Trophoblast cell (in vitro differentiated cells and primary cell): ENCODE measurements at regions not wholly inside any gene's neighbourhood (a gene's known extent, or its start where the extent isn't known, plus 50 kb on each side); places are given as distances from the start of the nearest gene placed in this dataset.

Experiments
- DNase-seq, 2 donors: peaks; one replicate each; pipeline ENCODE4 v3.0.0-alpha.2; 2016
- H2AFZ ChIP-seq: 2 replicates; pipeline ENCODE4 v1.6.1; 2013; ENCODE audit warnings: low read length, moderate library complexity, mild to moderate bottlenecking; ENCODE audit not compliant: insufficient read depth, poor library complexity
- H2AK5ac ChIP-seq: 2 replicates; pipeline ENCODE4 v1.6.1; 2013; ENCODE audit warnings: mild to moderate bottlenecking, low read length
- H2BK120ac ChIP-seq: 2 replicates; pipeline ENCODE4 v1.6.1; 2013; ENCODE audit warnings: low read length, mild to moderate bottlenecking, moderate library complexity; ENCODE audit not compliant: insufficient read depth, poor library complexity
- H2BK12ac ChIP-seq: 2 replicates; pipeline ENCODE4 v1.6.1; 2013; ENCODE audit warnings: mild to moderate bottlenecking, low read length, moderate library complexity
- H2BK5ac ChIP-seq: 2 replicates; pipeline ENCODE4 v1.6.1; 2013; ENCODE audit warnings: low read length, low read depth, moderate library complexity, mild to moderate bottlenecking; ENCODE audit not compliant: poor library complexity
- H3K14ac ChIP-seq: 2 replicates; pipeline ENCODE4 v1.6.1; 2013; ENCODE audit warnings: mild to moderate bottlenecking, low read length
- H3K18ac ChIP-seq: 2 replicates; pipeline ENCODE4 v1.6.1; 2013; ENCODE audit warnings: mild to moderate bottlenecking, low read length
- H3K23ac ChIP-seq: 2 replicates; pipeline ENCODE4 v1.6.1; 2013; ENCODE audit warnings: low read length
- H3K27ac ChIP-seq: 2 replicates; pipeline ENCODE4 v1.5.1; 2013; ENCODE audit warnings: low read depth, mild to moderate bottlenecking, inconsistent platforms, low read length, moderate library complexity
- H3K27me3 ChIP-seq: 2 replicates; pipeline ENCODE4 v1.6.1; 2013; ENCODE audit warnings: inconsistent platforms, mild to moderate bottlenecking, low read length, moderate library complexity; ENCODE audit not compliant: insufficient read depth
- H3K36me3 ChIP-seq, 2 experiments: 1 replicate in 1 of 2; 2 replicates in 1 of 2; pipeline ENCODE4 v1.6.1; 2013; ENCODE audit warnings: low read length in 2 of 2, mild to moderate bottlenecking in 2 of 2, moderate library complexity in 1 of 2; ENCODE audit not compliant: insufficient read depth in 2 of 2, control insufficient read depth in 1 of 2
- H3K4ac ChIP-seq: 2 replicates; pipeline ENCODE4 v1.6.1; 2013; ENCODE audit warnings: low read depth, mild to moderate bottlenecking, low read length, moderate library complexity
- H3K4me1 ChIP-seq, 2 experiments: 1 replicate in 1 of 2; 2 replicates in 1 of 2; pipeline ENCODE4 v1.6.1; 2013; ENCODE audit warnings: low read length in 2 of 2, mild to moderate bottlenecking in 2 of 2, moderate library complexity in 1 of 2; ENCODE audit not compliant: insufficient read depth in 2 of 2, control insufficient read depth in 1 of 2
- H3K4me2 ChIP-seq: 2 replicates; pipeline ENCODE4 v1.6.1; 2013; ENCODE audit warnings: inconsistent platforms, mild to moderate bottlenecking, low read length, moderate library complexity
- H3K4me3 ChIP-seq: 2 replicates; pipeline ENCODE4 v1.5.1; 2013; ENCODE audit warnings: mild to moderate bottlenecking, low read depth, low read length, inconsistent platforms
- H3K79me1 ChIP-seq: one replicate; pipeline ENCODE4 v1.6.1; 2013; ENCODE audit warnings: low read length
- H3K79me2 ChIP-seq: 2 replicates; pipeline ENCODE4 v1.6.1; 2013; ENCODE audit warnings: low read length, mild to moderate bottlenecking; ENCODE audit not compliant: control insufficient read depth, insufficient read depth, poor library complexity
- H3K9ac ChIP-seq: 2 replicates; pipeline ENCODE4 v1.6.1; 2013; ENCODE audit warnings: mild to moderate bottlenecking, low read length
- H3K9me3 ChIP-seq: 2 replicates; pipeline ENCODE4 v1.6.1; 2013; ENCODE audit warnings: low read depth, mild to moderate bottlenecking, control low read depth, inconsistent platforms, low read length; ENCODE audit not compliant: insufficient read depth
- H4K12ac ChIP-seq: 2 replicates; pipeline ENCODE4 v1.6.1; 2013; ENCODE audit warnings: low read depth, mild to moderate bottlenecking, low read length, moderate library complexity
- H4K8ac ChIP-seq: 2 replicates; pipeline ENCODE4 v1.6.1; 2013; ENCODE audit warnings: low read depth, mild to moderate bottlenecking, low read length, moderate library complexity
- H4K91ac ChIP-seq: one replicate; pipeline ENCODE4 v1.6.1; 2013; ENCODE audit warnings: low read depth, mild to moderate bottlenecking, low read length, moderate library complexity
- WGBS: extraction: QIAGEN DNeasy Blood & Tissue Kit; methylation state at CpG from one replicate; pipeline ENCODE4 v1.1.7; 2013; ENCODE audit warnings: missing lambda C conversion rate; ENCODE audit not compliant: insufficient read length, insufficient coverage; ENCODE audit errors: extremely low coverage; 5-methylcytosine and 5-hydroxymethylcytosine counted together

GRCh38 chr3:59644479-59645402 lies 594.9 kb upstream of the CFAP20DC start:
- Histone ChIP-seq H4K12ac (no peak overlapping the region), H2AFZ (no peak overlapping the region), H3K27ac (no peak overlapping the region), H3K36me3 (no peaks in the 10 kb centered on the region), H3K4me1 (no peaks in the 10 kb centered on the region), H3K9ac (no peak overlapping the region), H4K8ac (no peak overlapping the region), H3K4me3 (no peak overlapping the region), H3K4ac (no peak overlapping the region), H3K9me3 (peaks cover 3% of the 10 kb centered on the region), H3K23ac (no peak overlapping the region), H2BK120ac (no peak overlapping the region), H2BK5ac (no peak overlapping the region), H3K14ac (no peak overlapping the region), H2AK5ac (no peak overlapping the region), H3K79me2 (no peaks in the 10 kb centered on the region), H3K27me3 (no peaks in the 10 kb centered on the region), H3K4me2 (no peak overlapping the region), H3K79me1 (no peaks in the 10 kb centered on the region), H3K18ac (no peak overlapping the region), H2BK12ac (no peak overlapping the region), H4K91ac (no peak overlapping the region)
- DNase-seq = no peak
- WGBS = no CpG with 5 or more reads among the region's 7 CpGs

- H4K91ac ChIP-seq = no peak overlapping the region
- H2BK120ac ChIP-seq = no peak overlapping the region
- H3K79me1 ChIP-seq = no peaks in the 10 kb centered on the region
- H3K36me3 ChIP-seq = no peaks in the 10 kb centered on the region
- no peak overlapping the region for H3K14ac ChIP-seq
- no peak overlapping the region for H3K4me2 ChIP-seq
- H3K27ac ChIP-seq = no peak overlapping the region
- no peak overlapping the region for H4K8ac ChIP-seq
- H3K9me3 ChIP-seq = no peaks in the 10 kb centered on the region
- H3K9ac ChIP-seq = no peak overlapping the region
- no peak overlapping the region for H3K23ac ChIP-seq
- H3K4me1 ChIP-seq = no peaks in the 10 kb centered on the region
- H2BK12ac ChIP-seq = no peak overlapping the region
- H3K27me3 ChIP-seq = no peaks in the 10 kb centered on the region
- no peak overlapping the region for H2AK5ac ChIP-seq
- no peak overlapping the region for H4K12ac ChIP-seq
- H3K4me3 ChIP-seq = no peak overlapping the region
- peak in 1 of 2 donors; percentile 5 for DNase-seq
- no peak overlapping the region for H3K18ac ChIP-seq
- H3K4ac ChIP-seq = no peak overlapping the region
- no peak overlapping the region for H2AFZ ChIP-seq
- no CpG with 5 or more reads among the region's 7 CpGs for WGBS
- no peak overlapping the region for H2BK5ac ChIP-seq
- H3K79me2 ChIP-seq = no peaks in the 10 kb centered on the region
Measured at GRCh38 chr3:59641169-59641899, 591.5 kb upstream of the CFAP20DC start.

GRCh38 chr3:59632760-59633573 lies 583.1 kb upstream of the CFAP20DC start:
- no CpG with 5 or more reads among the region's 8 CpGs for WGBS
- DNase-seq = peak in 1 of 2 donors; percentile 44
- Histone ChIP-seq H4K12ac (no peak overlapping the region), H3K79me2 (no peaks in the 10 kb centered on the region), H4K91ac (no peak overlapping the region), H3K4ac (no peak overlapping the region), H2BK12ac (no peak overlapping the region), H2BK5ac (no peak overlapping the region), H3K27me3 (no peaks in the 10 kb centered on the region), H2AK5ac (no peak overlapping the region), H3K14ac (no peak overlapping the region), H3K27ac (no peak overlapping the region), H3K18ac (no peak overlapping the region), H3K4me1 (no peaks in the 10 kb centered on the region), H3K9ac (no peak overlapping the region), H3K9me3 (peaks cover 2% of the 10 kb centered on the region), H2AFZ (no peak overlapping the region), H3K23ac (no peak overlapping the region), H3K4me2 (no peak overlapping the region), H2BK120ac (no peak overlapping the region), H3K4me3 (no peak overlapping the region), H3K36me3 (no peaks in the 10 kb centered on the region), H4K8ac (no peak overlapping the region), H3K79me1 (no peaks in the 10 kb centered on the region)

GRCh38 chr3:59631482-59631881 lies 581.7 kb upstream of the CFAP20DC start:
- no peak for DNase-seq
- H4K12ac ChIP-seq = no peak overlapping the region
- no peak overlapping the region for H2AK5ac ChIP-seq

More at GRCh38 chr3:59631482-59631881, 581.7 kb upstream of the CFAP20DC start:
- Histone ChIP-seq H3K4me3 (no peak overlapping the region), H3K4ac (no peak overlapping the region), H2BK12ac (no peak overlapping the region), H3K4me1 (no peaks in the 10 kb centered on the region), H3K23ac (no peak overlapping the region), H2AFZ (no peak overlapping the region), H3K18ac (no peak overlapping the region), H2BK5ac (no peak overlapping the region), H4K91ac (no peak overlapping the region), H3K79me2 (no peaks in the 10 kb centered on the region), H3K9me3 (peaks cover 2% of the 10 kb centered on the region), H3K27ac (no peak overlapping the region), H3K9ac (no peak overlapping the region), H3K14ac (no peak overlapping the region), H3K27me3 (no peaks in the 10 kb centered on the region), H3K79me1 (no peaks in the 10 kb centered on the region), H3K4me2 (no peak overlapping the region), H4K8ac (no peak overlapping the region), H3K36me3 (no peaks in the 10 kb centered on the region), H2BK120ac (no peak overlapping the region)
- no CpG with 5 or more reads among the region's 2 CpGs for WGBS
